ENCODE measurements at regions not wholly inside any gene's neighbourhood (a gene's known extent, or its start where the extent isn't known, plus 50 kb on each side); places are given as distances from the start of the nearest gene placed in this dataset.
"Not testable (repeated sequence)": the region's sequence is repeated elsewhere in the genome, so short reads cannot be mapped to it uniquely, and the experiment has no call there.

DNA sequence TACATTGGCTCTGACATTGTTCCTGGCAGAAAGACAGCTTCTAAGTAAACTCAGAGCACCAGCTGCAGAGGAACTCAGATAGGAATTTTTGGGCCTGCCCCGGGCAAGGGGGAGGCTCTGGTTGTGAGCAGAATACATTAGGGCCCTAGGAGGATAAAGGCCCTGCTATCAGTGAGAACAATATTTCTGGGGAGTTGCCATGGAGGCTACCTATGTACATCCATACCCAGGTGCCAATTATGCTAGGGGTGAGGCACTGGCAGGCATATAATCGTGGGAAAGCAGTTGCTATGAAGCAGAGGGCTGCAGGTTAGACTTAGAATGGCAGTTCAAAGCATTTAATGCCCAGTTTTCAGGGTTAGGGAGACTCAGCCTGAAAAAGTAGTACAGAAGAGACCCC, 273.5 kb upstream of the EDA2R start:
- no peak for DNase-seq (ENCODE audit: low read depth)

DNA sequence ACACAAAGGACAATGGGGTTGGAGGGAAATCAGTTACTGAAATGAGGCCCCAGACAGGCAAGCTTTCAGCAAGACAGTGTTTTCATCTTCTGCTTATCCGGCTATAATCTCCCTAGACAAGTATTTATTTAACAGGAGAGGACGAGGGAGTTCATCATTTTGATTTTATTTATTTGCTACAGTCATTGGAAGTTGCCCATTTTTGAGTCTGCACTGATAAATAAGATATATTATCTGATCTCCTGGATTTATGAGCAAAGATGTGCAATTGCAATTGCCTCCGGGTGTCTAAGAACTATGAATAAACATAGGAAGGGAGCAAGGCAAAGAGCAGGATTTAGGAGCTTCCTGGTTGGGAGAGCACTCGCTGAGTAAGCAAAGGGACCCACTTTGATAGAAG, 263.2 kb upstream of the EDA2R start:
- DNase-seq (ENCODE audit: low read depth), result no peak

DNA sequence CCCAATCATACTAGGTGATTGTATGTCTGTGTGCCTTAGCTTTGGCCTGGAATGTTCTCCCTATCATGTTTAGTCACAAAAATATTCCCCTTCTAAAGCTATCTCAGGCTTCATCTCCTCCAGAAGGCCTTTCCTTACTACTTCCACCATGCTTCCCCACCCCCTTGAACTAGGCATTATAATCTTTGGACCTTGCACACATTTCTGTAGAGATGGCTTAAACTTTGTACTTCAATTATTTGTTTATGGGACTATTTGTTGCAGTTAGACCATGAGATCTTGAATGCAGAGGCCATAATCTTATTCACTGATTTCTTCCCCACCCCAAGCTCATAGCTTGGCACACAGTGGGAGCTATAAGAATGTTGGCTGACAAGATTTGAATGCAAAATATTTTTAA, 262.0 kb upstream of the EDA2R start:
- DNase-seq (ENCODE audit: low read depth), result no peak

DNA sequence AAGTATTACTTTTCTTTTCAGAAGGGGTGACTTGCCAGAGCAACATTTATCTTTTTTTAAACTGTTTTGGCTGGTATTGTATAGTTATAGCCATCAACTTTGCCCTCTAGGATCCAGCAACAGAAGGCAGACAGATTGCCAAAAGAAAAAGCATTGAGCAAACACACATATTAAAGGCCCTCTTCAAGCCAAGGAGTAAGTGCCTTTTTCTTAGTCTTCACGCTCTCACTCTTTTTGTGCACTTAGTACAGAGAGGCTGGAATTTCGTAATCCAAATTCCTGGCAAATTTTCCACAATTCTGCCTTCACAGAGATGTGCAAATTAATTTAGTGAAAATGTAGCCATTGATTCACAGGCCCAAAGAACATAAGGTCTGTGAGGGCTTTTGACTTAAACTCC, 253.1 kb upstream of the EDA2R start:
- no peak for DNase-seq (ENCODE audit: low read depth)

DNA sequence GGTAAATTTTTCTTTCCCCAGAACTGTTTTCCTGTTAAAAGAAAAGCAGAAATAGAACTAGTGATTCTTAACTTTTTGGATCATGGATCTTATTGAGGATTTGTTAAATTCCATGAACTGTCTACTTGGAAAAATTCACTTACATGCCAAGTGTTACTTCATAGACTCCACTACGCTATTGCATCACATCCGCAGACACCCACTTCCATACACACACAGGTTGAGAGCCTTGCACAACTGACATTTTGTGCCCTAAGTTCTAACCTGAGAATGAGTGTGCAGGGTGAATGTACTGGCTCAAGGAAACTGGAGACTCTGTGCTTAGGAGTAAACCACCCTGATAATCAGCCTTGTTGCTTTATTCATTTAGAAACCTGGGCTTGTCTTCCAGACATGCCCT, 250.5 kb upstream of the EDA2R start:
- DNase-seq (ENCODE audit: low read depth), result no peak

DNA sequence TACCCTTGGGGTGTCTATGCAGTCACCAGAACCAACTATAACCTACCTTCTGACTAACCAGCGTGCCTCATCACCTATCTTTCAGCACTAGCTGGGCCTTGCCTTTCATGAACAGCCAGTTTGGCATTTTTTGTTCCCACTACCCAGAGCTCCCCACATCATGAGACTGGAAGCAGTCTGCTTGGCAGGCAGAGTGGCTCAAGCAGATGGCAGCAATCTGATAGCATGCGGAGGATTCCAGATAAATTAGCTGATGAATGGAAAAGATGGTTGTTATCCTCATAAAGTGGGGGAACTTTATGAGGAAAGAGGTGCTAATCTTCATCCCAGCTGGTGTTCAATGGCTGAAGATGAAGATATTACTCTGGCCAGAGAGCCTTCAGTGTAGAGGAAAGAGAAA, 243.2 kb upstream of the EDA2R start:
- no peak for DNase-seq (ENCODE audit: low read depth)

DNA sequence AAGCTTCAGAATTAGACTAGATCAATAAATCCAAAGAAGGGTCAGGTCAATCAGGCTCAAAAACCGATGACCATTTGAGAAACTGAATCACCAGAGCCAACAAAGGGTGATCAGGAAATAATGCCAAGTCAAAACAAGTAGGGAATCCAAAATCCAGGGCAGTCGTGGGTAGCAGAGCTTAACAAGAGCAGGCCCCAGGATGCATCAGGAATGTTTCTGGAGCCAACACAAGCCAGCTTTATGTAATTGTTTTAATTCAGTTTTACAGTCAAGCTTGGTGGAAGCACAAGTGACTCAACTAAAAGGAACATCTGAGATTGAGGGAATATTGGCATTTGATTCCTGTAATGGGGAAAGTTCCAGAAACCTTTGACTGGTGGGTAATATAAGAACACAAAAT, 237.9 kb upstream of the EDA2R start:
- no peak for DNase-seq (ENCODE audit: low read depth)

DNA sequence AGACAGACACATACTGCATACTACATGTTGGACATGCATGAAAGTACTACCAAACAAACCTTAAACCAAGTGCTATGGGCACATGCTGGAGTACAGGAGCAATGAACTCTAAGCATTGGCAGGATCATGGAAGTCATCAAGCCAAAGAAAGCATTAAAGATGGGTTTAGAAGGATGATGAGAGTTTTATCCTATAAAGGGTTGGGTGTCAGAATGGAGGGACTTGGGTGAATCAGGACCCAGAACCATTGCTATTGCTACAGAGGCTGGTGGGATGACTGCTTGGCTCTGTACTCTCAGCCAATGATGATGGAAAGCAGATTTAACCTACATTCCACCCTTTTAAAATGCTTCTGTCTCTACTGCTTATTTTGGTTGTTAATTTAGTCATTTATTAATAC, 233.9 kb upstream of the EDA2R start:
- no peak for DNase-seq (ENCODE audit: low read depth)

DNA sequence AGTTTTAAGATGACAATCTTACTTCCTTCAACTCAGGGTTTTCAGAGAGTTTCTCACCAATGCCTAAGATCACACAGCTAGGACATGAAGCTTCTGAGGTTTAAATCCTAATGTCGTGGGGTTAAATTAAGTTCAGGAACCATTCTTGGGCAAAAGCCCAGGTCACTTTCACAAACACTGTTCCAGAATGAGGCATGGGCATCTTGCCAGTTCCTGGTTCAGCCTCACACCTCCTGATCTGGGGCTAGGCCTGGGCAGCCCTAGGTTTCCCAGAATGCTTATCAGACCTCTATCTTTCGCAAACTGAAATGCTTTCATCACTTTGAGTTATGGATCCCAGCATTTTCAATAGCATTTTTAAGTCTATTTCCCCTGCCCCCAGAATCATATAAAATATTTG, 224.8 kb upstream of the EDA2R start:
- DNase-seq (ENCODE audit: low read depth), result no peak

DNA sequence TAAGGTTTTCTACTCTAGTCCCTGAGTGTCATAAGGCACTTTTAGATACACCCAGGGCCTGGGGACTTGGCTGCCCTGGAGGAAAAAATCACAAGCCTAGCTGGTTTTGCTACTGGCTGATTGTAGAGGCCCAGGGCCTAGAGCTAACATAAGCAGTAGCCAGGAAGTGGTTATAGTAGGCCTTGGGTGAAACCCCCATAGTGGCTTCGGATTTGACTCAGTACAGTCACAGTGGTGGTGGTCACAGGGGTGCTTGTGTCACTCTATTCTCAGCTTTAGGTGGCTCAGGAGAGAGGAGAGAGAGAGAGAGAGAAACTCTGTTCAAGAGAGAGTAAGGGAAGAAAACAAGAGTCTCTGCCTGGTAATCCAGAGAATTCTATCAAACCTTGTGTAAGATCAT, 194.5 kb upstream of the EDA2R start:
- no peak for DNase-seq (ENCODE audit: low read depth)

DNA sequence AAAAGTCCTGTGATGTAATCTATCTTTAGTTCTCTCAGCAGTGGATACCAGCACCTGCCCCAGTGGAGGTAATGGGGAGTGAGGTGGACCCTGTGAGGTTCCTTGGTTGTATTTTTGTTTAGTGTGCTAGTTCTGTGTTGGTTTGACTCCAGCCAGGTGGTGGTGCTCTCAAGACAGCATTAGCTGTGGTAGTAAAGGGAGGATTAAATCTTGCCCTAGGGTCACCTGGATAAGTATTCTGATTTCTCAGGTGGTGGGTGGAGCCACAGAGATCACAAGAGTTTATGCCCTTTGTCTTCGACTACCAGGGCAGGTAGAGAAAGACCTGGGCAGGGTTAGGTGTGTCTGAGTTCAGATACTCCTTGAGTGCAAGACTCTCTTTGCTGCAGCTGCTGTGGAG, 176.3 kb upstream of the EDA2R start:
- no peak for DNase-seq (ENCODE audit: low read depth)

DNA sequence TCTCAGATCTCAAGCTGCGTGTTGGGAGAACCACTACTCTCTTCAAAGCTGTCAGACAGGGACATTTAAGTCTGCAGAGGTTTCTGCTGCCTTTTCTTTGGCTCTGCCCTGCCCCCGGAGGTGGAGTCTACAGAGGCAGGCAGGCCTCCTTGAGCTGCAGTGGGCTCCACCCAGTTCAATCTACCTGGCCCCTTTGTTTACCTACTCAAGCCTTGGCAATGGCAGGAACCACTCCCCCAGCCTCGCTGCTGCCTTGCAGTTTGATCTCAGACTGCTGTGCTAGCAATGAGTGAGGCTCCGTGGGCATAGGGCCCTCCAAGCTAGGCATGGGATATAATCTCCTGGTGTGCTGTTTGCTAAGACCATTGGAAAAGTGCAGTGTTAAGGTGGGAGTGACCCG, 155.6 kb upstream of the EDA2R start:
- not testable (repeated sequence) for DNase-seq (ENCODE audit: low read depth)

DNA sequence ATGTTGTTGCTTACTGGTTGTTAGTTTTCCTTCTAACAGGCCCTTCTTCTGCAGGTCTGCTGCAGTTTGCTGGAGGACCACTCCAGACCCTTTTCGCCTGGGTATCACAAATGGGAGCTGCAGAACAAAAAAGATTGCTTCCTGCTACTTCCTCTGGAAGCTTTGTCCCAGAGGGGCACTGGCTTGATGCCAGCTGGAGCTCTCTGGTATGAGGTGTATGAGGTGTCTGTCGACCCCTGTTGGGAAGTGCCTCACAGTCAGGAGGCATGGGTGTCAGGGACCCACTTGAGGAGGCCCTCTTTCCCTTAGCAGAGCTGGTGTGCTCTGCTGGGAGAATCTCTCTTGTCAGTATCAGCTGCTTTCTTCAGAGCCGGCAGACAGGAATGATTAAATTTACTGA, 127.4 kb upstream of the EDA2R start:
- no peak for DNase-seq (ENCODE audit: low read depth)

DNA sequence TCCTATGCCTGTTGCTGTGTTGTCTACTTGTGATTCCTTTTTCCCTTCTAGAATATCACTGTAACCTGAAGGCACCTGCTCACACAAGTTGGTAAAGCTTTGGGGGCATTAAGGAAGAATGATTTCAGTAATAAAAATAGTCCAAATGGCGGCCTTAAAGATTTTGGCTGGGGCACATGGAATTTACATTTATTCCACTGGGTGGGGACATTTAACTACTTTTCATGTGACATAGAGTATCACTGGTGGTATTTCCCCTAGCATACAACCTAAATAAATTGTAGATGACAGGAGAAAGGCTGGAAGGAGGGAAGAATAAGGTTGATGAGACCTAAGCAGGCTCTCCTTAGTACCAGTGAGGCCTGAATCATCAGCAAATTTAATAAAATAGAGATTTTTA, 121.8 kb upstream of the EDA2R start:
- no peak for DNase-seq (ENCODE audit: low read depth)

DNA sequence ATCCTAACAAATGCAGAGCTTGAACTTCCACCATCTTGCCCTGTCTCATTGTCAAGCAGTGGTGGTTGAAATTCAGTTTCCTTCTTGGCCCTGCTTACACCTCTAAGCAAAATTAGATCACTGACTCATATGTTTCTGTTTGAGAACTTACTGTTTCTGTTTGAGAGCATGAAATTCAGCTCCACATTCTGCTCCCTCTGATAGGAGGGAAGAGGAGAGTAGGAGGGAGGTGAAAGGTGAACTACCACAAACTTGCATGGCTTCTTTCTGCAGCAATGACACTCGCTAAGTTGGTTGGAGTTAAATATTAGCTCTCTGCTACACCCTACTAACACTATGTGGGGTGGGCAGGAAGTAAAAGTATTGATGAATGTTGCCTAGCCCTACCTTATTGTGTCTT, 117.8 kb upstream of the EDA2R start:
- no peak for DNase-seq (ENCODE audit: low read depth)

DNA sequence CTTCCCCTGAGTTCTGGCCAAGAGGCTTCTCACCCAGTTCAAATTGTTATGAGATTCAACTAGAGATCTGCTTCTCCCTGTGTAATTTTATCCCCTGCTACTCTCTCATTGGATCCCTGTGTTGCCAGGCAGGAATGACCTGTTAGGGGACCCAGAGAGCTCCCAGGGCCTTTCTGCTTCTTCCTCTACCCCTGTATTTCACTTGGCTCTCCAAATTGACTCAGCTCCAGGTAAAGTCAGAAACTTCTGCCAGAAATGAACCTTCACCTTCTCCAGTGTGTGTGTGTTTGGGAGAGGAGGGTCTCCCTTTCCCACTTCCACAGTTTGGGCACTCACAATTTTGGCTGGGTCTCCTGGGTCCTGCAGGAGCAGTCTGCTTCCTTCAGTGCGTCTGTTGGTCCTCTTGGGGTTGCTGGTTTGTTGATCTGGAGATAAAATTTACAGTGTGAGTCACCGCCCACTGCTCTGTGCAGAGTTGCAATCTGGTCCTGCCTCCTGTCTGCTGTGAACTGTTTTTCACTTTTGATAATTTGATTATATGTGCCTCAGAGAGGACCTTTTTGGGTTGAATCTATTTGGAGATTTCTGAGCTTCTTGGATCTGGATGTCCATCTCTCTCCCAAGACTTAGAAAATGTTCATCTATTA, 112.4 kb upstream of the EDA2R start:
- DNase-seq (ENCODE audit: low read depth), result no peak

DNA sequence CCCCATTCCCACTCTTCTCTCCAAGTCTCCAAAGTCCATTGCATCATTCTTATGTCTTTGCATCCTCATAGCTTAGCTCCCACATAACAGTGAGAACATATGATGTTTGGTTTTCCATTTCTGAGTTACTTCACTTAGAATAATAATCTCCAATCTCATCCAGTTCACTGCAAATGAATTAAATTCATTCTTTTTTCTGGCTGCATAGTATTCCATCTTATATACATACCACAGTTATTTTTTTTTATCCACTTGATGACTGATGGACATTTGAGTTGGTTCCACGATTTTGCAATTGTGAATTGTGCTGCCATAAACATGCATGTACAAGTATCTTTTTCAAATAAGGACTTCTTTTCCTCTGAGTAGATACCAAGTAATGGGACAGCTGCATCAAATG, 105.6 kb upstream of the EDA2R start:
- DNase-seq (ENCODE audit: low read depth), result not testable (repeated sequence)

DNA sequence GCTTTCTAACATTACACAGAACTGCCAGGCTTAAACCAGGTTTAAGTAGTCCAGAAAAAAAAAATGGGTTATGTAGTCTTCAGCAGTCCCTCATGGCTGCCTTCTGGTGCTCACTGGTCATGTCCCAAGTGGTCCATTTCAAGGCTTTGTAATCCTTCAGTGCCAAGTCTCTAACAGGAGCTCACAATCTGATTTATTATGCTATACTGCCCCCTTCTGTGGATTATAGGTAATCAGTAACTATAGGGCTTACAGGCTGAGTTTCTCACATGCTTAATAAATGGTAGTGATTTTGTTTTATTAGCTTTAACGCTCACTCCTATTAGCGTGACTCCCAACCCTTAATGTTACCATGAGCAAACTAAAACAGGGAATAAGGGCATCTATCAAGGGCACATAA, 92.5 kb upstream of the EDA2R start:
- no peak for DNase-seq (ENCODE audit: low read depth)

DNA sequence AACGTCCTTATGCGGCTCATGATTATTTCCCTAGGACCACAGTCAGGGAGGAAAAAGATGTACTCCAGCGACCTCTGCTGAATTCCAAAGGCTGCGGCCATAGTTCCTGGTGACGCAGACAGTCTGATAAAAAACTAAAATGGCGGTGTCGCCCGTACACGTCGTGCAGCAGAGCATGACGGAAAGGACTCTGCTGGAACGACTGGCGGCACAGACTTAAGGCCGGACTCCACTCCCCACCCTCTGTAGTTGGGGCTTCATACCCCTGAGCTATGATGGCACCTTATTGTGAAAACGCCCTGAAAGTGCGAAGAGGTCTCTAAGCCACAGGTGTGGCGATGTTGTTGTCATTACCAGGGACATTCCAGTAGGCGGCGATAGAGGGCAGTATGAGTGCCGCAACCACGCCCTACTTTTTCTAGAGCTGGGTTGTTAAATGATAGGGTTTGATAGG, 90.0 kb upstream of the EDA2R start:
- DNase-seq (ENCODE audit: low read depth), result peak; percentile 25

DNA sequence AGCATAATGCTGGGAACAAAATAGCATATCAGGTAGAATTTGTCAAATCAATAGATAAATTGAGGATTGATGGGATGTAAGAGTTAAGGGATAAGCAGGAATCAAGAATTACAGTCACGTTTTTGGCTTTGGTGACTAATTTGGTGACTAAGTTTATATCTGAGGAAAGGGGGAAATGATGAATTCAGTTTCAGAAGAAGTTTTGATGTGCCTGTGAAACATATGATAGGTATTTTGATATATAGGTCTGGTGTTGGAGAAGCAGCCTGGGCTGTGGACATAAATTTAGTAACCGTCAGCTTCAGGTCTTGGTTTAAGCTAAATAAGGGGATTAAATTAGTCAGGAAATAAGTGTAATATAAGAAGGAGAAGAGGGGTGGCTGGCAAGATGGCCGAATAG, 79.0 kb upstream of the EDA2R start:
- DNase-seq (ENCODE audit: low read depth), result no peak

DNA sequence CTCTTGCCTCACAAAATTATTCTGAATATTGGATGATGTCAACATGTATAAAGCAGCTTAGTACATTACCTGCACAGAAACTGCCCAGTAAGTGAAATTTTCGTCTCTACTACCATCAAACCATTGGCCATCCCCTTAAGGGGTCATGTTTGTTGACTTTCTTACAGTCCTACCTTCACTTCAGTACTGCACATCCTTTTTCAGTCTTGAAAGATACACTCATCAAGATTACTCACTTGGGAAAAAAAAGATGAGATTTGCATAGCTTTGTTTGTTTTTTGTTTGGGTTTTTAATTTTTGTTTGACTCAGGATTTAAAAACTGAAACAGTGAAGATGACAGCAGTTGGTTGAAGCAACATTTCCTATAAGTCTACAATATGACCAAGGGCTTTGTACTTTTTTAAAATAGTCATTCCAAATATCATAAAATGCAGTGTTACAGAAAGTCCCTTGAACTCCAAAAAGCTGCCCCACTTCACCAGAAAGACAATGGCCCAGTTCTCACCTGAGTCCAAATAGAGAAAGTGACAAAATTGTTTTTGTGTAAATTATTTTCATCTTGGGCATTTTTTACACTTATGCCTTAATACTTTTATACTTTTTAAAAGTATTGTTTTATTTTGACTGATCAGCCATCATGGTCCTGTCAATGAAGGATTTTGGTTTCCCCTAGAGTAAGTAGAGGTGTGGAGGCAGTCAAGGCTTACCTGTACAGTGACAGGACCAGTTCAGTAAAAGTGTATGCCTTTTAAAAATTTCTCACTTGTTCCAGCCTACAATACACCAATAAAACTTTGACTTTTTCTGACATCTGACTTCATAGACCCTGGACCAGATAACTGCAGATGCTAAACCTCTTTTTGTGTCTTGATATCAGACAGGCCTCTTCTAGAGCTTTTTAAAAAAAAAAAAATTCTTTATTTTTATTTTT, 59.7 kb upstream of the EDA2R start:
- DNase-seq (ENCODE audit: low read depth), result no peak

DNA sequence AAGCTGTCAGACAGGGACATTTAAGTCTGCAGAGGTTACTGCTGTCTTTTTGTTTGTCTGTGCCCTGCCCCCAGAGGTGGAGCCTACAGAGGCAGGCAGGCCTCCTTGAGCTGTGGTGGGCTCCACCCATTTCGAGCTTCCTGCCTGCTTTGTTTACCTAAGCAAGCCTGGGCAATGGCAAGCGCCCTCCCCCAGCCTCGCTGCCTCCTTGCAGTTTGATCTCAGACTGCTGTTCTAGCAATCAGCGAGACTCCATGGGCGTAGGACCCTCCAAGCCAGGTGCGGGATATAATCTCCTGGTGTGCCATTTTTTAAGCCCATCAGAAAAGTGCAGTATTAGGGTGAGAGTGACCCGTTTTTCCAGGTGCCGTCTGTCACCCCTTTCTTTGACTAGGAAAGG, 53.6 kb upstream of the EDA2R start:
- DNase-seq (ENCODE audit: low read depth), result not testable (repeated sequence)

Measured in forelimb muscle (tissue), 1 donor.